ENCODE measurements at regions not wholly inside any gene's neighbourhood (a gene's known extent, or its start where the extent isn't known, plus 50 kb on each side); places are given as distances from the start of the nearest gene placed in this dataset.

- no peak for ATAC-seq
- TF ChIP-seq RARB (CRISPR knock-in tag; IDR thresholded peaks at IDR 0.05), result no peak
- no peak for TF ChIP-seq CSDC2 (CRISPR knock-in tag; IDR thresholded peaks at IDR 0.05)
- TF ChIP-seq POU6F1 (CRISPR knock-in tag; IDR thresholded peaks at IDR 0.05; ENCODE audit: borderline replicate concordance, low read depth), result no peak
- no peak for TF ChIP-seq ZFP3 (CRISPR knock-in tag; IDR thresholded peaks at IDR 0.05)
- no peak for TF ChIP-seq PATZ1 (CRISPR knock-in tag; IDR thresholded peaks at IDR 0.05; ENCODE audit: borderline replicate concordance)
- no peak for TF ChIP-seq ARNTL (CRISPR knock-in tag; IDR thresholded peaks at IDR 0.05; ENCODE audit: borderline replicate concordance, low read depth)
- TF ChIP-seq ZC3H10 (CRISPR knock-in tag; IDR thresholded peaks at IDR 0.05), result no peak
- TF ChIP-seq BACH2 (CRISPR knock-in tag; IDR thresholded peaks at IDR 0.05; ENCODE audit: borderline replicate concordance), result no peak
- TF ChIP-seq TSHZ2 (CRISPR knock-in tag; IDR thresholded peaks at IDR 0.05), result no peak
- no peak for TF ChIP-seq ZNF8 (CRISPR knock-in tag; IDR thresholded peaks at IDR 0.05)
- TF ChIP-seq ISL1 (CRISPR knock-in tag; IDR thresholded peaks at IDR 0.05), result no peak
- no peak for TF ChIP-seq CSRNP3 (CRISPR knock-in tag; IDR thresholded peaks at IDR 0.05)
- no peak for TF ChIP-seq CREB5 (CRISPR knock-in tag; IDR thresholded peaks at IDR 0.05; ENCODE audit: low read depth)
- no peak for TF ChIP-seq TCF4 (CRISPR knock-in tag; IDR thresholded peaks at IDR 0.05; ENCODE audit: borderline replicate concordance)
- TF ChIP-seq TOX (CRISPR knock-in tag; IDR thresholded peaks at IDR 0.05; ENCODE audit: borderline replicate concordance), result no peak
- TF ChIP-seq SNAI2 (CRISPR knock-in tag; IDR thresholded peaks at IDR 0.05), result no peak
- TF ChIP-seq ESRRG (CRISPR knock-in tag; IDR thresholded peaks at IDR 0.05), result no peak
- TF ChIP-seq ZNF565 (CRISPR knock-in tag; conservative IDR thresholded peaks at IDR 0.05; ENCODE audit: low read depth), result no peak
Measured at GRCh38 chr4:18635531-18635930, 614.0 kb upstream of the LCORL start.

GRCh38 chr4:18631586-18631985 lies 610.0 kb upstream of the LCORL start:
- no peak for ATAC-seq

More at GRCh38 chr4:18631586-18631985, 610.0 kb upstream of the LCORL start:
- TF ChIP-seq ZFP30 (CRISPR knock-in tag; IDR thresholded peaks at IDR 0.05) (no peak), ARNTL (CRISPR knock-in tag; IDR thresholded peaks at IDR 0.05; ENCODE audit: borderline replicate concordance, low read depth) (no peak), BACH2 (CRISPR knock-in tag; IDR thresholded peaks at IDR 0.05; ENCODE audit: borderline replicate concordance) (no peak), CREB5 (CRISPR knock-in tag; IDR thresholded peaks at IDR 0.05; ENCODE audit: low read depth) (no peak), GLIS3 (CRISPR knock-in tag; IDR thresholded peaks at IDR 0.05) (no peak), PPARA (CRISPR knock-in tag; IDR thresholded peaks at IDR 0.05; ENCODE audit: borderline replicate concordance) (no peak), OSR1 (CRISPR knock-in tag; IDR thresholded peaks at IDR 0.05) (no peak), TCF4 (CRISPR knock-in tag; IDR thresholded peaks at IDR 0.05; ENCODE audit: borderline replicate concordance) (no peak), ESRRG (CRISPR knock-in tag; IDR thresholded peaks at IDR 0.05) (no peak), ZNF8 (CRISPR knock-in tag; IDR thresholded peaks at IDR 0.05) (no peak), ZNF565 (CRISPR knock-in tag; conservative IDR thresholded peaks at IDR 0.05; ENCODE audit: low read depth) (no peak), CSDC2 (CRISPR knock-in tag; IDR thresholded peaks at IDR 0.05) (no peak)

All from SK-N-SH treated with all-trans-retinoic acid at 6 μM for 48 hours (cell line).